Coronary artery (tissue), 2 donors: ENCODE measurements at regions not wholly inside any gene's neighbourhood (a gene's known extent, or its start where the extent isn't known, plus 50 kb on each side); places are given as distances from the start of the nearest gene placed in this dataset.
"Not testable (repeated sequence)": the region's sequence is repeated elsewhere in the genome, so short reads cannot be mapped to it uniquely, and the experiment has no call there.

Experiments used
- DNase-seq: peaks from one replicate; pipeline ENCODE4 v3.0.0-alpha.2; 2017; ENCODE audit warnings: low spot score
- H3K27ac ChIP-seq, 2 donors: fragments of 200-600 bp; sonication (generic); one replicate each; pipeline ENCODE4 v1.5.1; 2016 to 2019
- H3K4me3 ChIP-seq: fragments of 200-600 bp; sonication (generic); 2 replicates; pipeline ENCODE4 v1.5.1; 2016; ENCODE audit warnings: mild to moderate bottlenecking, moderate library complexity
- TF ChIP-seq, protein P1 (sequence below): fragments of 200-600 bp; sonication (generic); IDR thresholded peaks from one replicate; pipeline ENCODE4 v1.5.1; 2019; ENCODE audit warnings: antibody characterized with exemption

DNA sequence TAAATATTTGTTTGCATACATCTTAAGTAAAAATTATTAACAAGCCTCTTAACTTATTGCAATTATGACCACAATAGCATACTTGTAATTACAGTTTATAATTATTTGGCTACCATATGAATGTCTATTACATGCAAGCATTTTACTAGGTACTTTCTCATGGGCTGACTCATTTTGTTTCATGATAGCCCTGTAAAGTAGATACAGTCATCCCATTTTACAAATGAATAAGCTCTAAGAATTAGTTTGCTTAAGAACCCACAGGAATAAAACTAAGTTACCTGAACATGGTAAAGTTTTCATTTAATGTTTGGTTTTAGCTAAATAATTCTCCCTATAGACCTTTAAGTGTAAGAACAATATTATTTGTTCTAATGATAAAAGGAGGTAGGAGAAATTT, 126.6 kb upstream of the IZUMO3 start:
- no peak overlapping the region for H3K4me3 ChIP-seq
- DNase-seq: no peak
- H3K27ac ChIP-seq: no peak overlapping the region
- TF ChIP-seq, protein P1, sequence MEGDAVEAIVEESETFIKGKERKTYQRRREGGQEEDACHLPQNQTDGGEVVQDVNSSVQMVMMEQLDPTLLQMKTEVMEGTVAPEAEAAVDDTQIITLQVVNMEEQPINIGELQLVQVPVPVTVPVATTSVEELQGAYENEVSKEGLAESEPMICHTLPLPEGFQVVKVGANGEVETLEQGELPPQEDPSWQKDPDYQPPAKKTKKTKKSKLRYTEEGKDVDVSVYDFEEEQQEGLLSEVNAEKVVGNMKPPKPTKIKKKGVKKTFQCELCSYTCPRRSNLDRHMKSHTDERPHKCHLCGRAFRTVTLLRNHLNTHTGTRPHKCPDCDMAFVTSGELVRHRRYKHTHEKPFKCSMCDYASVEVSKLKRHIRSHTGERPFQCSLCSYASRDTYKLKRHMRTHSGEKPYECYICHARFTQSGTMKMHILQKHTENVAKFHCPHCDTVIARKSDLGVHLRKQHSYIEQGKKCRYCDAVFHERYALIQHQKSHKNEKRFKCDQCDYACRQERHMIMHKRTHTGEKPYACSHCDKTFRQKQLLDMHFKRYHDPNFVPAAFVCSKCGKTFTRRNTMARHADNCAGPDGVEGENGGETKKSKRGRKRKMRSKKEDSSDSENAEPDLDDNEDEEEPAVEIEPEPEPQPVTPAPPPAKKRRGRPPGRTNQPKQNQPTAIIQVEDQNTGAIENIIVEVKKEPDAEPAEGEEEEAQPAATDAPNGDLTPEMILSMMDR: no peak

DNA sequence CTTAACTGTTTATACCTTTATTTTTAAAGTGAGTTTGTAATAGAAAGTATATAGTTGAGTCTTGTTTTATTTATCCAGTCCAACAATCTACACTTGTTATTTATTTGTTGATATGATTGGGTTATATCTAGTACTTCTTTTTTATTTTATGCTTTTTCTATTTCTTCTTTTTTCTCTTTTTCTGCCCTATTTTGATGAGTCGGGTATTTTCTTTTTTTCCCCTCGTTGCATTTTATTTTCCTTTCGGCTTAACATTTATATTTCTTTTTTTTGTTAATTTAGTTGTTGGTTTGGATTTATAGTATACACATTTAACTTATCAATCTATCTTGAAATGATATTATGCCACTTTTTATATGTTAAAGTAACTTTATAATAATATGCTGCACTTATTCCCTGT, 111.7 kb upstream of the IZUMO3 start:
- no peak for DNase-seq
- TF ChIP-seq, protein P1: no peak
- Histone ChIP-seq H3K4me3 (no peak overlapping the region), H3K27ac (no peak overlapping the region)

DNA sequence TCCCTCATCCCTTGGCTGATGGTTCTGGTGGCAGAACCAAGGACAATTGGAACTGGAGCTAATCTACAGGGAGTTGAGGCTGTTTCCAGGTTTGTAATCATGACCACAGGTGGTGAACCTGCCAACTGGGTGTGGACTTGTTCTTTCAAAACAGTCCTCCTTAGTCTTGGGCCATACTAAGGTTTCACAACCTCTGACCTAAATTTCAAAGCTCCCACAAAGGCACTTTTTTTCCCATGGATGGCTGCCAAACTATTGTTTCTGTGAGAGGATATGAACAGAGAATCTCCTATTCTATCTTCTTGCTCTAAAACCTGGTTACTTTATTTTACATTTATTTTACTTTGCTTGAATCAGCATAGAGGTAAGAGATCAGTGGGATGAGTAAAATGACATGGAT, 106.5 kb upstream of the IZUMO3 start:
- H3K27ac ChIP-seq: no peak overlapping the region
- no peak overlapping the region for H3K4me3 ChIP-seq
- TF ChIP-seq, protein P1: no peak
- DNase-seq: no peak

DNA sequence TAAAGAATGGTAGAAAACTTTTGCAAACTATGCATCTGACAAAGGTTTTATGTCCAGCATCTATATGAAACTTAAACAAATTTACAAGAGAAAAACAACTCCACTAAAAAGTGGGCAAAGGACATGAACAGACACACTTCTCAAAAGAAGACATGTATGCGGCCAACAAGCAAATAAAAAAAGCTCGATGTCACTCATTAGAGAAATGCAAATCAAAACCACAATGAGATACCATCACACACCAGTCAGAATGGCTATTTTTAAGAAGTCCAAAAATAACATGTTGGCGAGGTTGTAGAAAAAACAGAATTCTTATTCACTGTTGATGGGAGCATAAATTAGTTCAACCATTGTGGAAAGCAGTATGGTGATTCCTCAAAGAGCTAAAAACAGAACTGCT, 83.1 kb upstream of the IZUMO3 start:
- not testable (repeated sequence) for H3K27ac ChIP-seq, DNase-seq, H3K4me3 ChIP-seq

DNA sequence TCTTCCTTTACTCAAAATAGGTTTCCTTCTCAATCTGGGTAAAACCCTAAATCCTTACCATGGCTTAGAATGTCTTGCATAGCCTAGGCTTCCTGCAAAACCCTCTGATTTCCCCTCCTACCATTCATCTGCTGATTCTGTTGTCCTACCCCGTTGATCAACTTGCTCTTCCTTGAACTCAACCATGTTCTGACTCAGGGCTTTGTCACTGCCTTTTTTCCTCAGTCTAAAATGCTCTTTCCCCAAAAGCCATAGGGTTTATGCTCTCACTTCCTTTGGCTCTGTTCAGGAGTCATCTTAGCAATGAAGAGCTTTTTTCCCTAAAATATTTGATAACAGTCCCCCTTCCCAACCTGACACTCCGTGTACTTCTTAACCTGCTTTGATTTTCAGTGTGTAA, 79.4 kb upstream of the IZUMO3 start:
- TF ChIP-seq, protein P1: no peak
- no peak for DNase-seq
- H3K27ac ChIP-seq: no peak overlapping the region
- no peak overlapping the region for H3K4me3 ChIP-seq

DNA sequence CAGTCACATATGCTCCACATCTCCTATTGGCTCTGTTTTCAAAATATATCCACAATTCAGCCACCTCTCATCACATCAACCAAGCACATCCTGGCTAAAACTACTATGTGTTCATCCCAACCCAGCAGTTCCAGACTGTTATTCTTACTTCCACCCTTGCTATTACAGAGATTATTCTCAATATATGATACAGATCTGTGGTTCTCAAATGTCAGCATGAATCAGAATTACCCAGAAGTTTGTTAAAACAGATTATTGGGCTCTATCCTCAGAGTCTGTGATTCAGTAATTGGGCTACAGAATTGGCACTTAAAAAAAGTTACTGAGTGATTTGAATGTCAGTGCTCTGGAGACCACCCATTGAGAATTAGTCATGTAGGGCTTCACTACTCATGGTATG, 78.8 kb upstream of the IZUMO3 start:
- Histone ChIP-seq H3K4me3 (no peak overlapping the region), H3K27ac (no peak overlapping the region)
- DNase-seq: no peak
- TF ChIP-seq, protein P1: no peak

DNA sequence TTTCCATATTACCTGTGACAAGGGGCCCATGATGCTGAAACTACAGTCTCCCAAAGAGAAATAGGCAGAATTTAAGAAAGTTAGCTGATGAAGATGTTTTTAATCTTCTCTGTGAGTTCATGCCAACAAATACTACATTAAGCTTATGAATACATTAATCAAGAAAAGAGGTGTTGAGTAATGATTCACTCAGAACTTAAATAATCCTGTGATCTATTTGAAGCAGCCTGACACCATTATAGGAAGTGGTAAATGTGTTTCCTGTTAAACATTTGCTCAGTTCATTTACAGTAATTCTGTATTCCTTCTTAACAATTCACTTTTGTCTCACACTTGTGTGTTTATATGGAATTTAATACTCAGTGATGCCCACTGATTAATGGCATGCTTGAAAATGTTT, 75.0 kb upstream of the IZUMO3 start:
- DNase-seq: no peak
- Histone ChIP-seq H3K27ac (no peak overlapping the region), H3K4me3 (no peak overlapping the region)
- TF ChIP-seq, protein P1: no peak

DNA sequence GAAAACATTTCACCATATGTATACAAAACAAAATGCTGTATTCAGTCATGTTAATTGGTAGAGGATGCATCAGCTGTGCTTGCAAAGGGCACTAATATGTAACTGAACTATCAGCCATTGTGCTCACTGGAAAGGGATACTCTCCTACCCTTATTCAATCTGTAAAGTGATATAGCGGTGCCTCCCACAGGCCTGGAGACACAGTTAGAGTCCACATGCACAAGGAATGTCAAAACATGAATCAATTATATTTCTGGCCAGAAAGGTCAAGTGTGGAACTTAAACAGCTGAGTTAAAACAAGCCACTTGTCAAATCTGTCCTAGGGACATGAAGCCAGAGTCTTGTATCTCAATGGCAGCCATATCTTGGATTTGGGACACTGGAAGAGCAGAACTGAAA, 71.2 kb upstream of the IZUMO3 start:
- no peak overlapping the region for H3K27ac ChIP-seq
- DNase-seq: no peak
- TF ChIP-seq, protein P1: no peak
- no peak overlapping the region for H3K4me3 ChIP-seq
